Uterus (tissue), 2 donors: ENCODE measurements at regions not wholly inside any gene's neighbourhood (a gene's known extent, or its start where the extent isn't known, plus 50 kb on each side); places are given as distances from the start of the nearest gene placed in this dataset.

Source experiments
- CTCF ChIP-seq, 4 experiments: fragments of 200-600 bp in 2 of 4; fragments of 450-650 bp in 2 of 4; sonication (generic) in 2 of 4; IDR thresholded peaks; one replicate each; pipeline ENCODE4 v1.5.1; 2016 to 2019; ENCODE audit warnings: antibody characterized with exemption in 4 of 4, mild to moderate bottlenecking in 2 of 4, moderate library complexity in 1 of 4
- POLR2A ChIP-seq, 2 donors: fragments of 450-650 bp; IDR thresholded peaks; one replicate each; pipeline ENCODE4 v1.6.1; 2016; ENCODE audit warnings: antibody characterized with exemption in 2 of 2, mild to moderate bottlenecking in 1 of 2, moderate library complexity in 1 of 2

GRCh38 chr1:239896569-239896968 is 195.1 kb upstream of the FMN2 start:
- TF ChIP-seq CTCF (IDR thresholded peaks at IDR 0.05) (no peak), POLR2A (IDR thresholded peaks at IDR 0.05) (no peak)
